Epithelial cell of esophagus (primary cell): ENCODE measurements at regions not wholly inside any gene's neighbourhood (a gene's known extent, or its start where the extent isn't known, plus 50 kb on each side); places are given as distances from the start of the nearest gene placed in this dataset.

ENCODE experiments used
- DNase-seq: peaks from one replicate; pipeline ENCODE4 v3.0.0; 2010; ENCODE audit warnings: low read depth
- H3K4me3 ChIP-seq: 2 replicates; pipeline ENCODE4 v1.5.1; 2011; ENCODE audit warnings: mild to moderate bottlenecking, low read length, control low read depth
- TF ChIP-seq, protein P1 (sequence below): IDR thresholded peaks from 2 replicates; pipeline ENCODE4 v1.5.1; 2011; ENCODE audit warnings: low read depth, mild to moderate bottlenecking, low read length, control low read depth, inconsistent platforms; ENCODE audit not compliant: insufficient read depth; ENCODE audit errors: missing control alignments

DNA sequence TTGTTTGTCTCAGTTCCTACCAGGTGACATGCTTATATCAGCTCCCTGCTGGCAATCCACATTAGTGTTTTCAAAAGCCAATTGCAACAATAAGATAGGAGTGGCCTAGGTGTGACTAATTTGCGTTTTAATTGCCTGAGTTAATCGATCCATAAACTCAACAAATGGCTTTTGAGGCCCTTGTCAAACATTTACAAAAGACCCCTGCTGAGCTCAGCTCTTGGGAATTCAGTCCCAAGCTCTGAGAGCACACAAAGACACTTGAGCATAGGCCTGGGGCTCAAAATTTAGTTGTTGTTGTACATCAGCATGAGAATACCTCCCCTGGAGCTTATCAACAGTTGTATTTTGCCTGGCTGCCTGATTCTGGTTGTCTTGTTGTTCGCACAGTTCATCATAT lies 1134.4 kb upstream of the TSPY4 start:
- TF ChIP-seq, protein P1, sequence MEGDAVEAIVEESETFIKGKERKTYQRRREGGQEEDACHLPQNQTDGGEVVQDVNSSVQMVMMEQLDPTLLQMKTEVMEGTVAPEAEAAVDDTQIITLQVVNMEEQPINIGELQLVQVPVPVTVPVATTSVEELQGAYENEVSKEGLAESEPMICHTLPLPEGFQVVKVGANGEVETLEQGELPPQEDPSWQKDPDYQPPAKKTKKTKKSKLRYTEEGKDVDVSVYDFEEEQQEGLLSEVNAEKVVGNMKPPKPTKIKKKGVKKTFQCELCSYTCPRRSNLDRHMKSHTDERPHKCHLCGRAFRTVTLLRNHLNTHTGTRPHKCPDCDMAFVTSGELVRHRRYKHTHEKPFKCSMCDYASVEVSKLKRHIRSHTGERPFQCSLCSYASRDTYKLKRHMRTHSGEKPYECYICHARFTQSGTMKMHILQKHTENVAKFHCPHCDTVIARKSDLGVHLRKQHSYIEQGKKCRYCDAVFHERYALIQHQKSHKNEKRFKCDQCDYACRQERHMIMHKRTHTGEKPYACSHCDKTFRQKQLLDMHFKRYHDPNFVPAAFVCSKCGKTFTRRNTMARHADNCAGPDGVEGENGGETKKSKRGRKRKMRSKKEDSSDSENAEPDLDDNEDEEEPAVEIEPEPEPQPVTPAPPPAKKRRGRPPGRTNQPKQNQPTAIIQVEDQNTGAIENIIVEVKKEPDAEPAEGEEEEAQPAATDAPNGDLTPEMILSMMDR = no peak
- no peak overlapping the region for H3K4me3 ChIP-seq
- no peak for DNase-seq

DNA sequence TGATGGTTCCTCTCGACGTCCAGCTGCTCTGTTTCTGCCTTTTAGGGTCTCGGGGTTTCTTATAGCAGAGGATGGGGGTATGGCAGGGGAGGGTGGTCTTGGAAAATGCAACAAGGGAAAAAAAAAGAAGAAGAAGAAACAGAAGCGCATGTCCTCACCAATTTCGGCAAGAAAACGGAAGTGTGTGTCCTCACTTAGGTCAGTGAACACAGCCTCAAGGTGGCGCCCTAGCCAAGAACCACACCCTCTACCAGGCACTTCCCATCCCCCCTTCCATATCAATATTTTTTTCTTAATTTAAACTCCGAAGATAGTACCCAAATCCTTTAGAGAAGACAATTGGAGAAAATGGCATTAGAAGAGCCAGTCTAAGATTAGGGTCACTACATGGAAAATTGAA lies 1096.1 kb upstream of the TSPY4 start:
- H3K4me3 ChIP-seq = no peak overlapping the region
- no peak for DNase-seq
- TF ChIP-seq, protein P1 = no peak

DNA sequence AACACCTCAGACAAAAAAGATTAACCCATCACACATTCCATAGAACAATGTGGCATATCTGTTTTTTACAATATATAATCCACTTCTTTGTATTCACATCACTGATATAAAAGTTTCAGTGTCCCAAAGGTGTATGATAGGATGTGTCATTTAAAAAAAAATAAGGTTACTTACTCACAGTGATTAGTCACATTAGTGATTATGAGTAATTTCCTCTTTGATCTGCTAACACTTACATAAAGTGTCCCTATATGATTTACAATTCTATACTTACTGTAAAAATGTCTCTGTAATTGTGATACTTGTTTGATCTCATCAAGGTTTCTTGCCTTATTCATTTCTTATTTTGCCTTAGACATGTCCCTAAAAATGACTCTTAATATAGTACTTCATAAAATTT lies 1063.5 kb upstream of the TSPY4 start:
- TF ChIP-seq, protein P1 = no peak
- no peak overlapping the region for H3K4me3 ChIP-seq
- DNase-seq = peak; percentile 44

DNA sequence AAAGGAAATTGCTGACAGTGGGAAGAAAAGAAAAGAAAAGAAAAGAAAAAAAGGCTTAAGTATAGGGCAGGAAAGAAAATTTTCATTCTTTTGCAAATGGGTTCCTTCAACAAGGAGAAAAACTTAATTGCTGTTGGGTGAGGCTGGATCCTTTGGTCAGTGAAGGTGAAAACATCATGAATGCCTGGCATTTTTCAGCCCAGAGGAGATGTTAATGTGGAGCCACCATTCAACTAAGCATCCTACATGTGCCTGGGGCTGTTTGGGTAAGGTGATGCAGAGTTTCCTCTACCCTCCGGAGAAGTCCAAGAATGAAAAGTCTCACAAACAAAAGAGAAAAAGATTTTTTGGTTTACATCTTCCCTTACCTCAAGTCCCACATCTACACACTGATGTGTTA lies 1032.2 kb upstream of the TSPY4 start:
- no peak for DNase-seq
- TF ChIP-seq, protein P1 = no peak
- no peak overlapping the region for H3K4me3 ChIP-seq

DNA sequence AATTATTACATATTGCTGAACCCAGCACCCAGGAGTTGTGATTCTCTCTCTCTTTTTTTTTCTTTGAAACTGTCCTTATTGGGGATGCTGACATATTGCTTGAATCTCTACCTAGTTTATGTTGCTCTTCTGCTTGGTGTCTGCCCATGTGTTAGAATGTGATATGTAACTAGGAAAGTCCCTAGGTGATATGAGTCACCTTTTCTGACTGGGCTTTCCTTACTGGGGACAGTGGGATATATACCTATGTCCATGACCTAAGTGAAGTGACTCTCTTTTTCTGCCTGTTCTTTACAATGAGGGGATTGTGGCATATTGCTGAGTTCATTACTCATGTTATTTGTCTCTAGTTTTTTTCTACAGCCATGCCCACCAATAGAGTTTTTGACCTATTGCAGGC lies 1013.2 kb upstream of the TSPY4 start:
- no peak overlapping the region for H3K4me3 ChIP-seq
- DNase-seq = no peak
- TF ChIP-seq, protein P1 = no peak

DNA sequence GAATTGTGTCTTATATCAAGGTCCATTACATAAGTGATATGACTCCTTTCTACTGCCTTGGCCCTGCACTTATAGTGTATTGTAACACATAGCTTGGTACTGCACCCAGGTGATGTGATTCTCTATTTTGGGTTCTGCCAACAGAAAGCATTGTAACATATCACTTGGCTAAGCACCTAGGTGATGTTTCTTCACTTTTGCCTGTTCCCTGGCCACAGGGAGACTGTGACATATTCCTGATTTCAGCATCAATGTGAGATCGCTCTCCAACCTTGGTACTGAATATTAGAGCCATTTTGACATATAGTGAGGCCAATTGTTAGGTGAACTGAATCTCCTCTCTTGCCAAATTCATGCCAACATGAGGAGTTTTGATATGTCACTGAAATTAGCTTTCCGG lies 1010.3 kb upstream of the TSPY4 start:
- TF ChIP-seq, protein P1 = no peak
- H3K4me3 ChIP-seq = no peak overlapping the region
- no peak for DNase-seq

DNA sequence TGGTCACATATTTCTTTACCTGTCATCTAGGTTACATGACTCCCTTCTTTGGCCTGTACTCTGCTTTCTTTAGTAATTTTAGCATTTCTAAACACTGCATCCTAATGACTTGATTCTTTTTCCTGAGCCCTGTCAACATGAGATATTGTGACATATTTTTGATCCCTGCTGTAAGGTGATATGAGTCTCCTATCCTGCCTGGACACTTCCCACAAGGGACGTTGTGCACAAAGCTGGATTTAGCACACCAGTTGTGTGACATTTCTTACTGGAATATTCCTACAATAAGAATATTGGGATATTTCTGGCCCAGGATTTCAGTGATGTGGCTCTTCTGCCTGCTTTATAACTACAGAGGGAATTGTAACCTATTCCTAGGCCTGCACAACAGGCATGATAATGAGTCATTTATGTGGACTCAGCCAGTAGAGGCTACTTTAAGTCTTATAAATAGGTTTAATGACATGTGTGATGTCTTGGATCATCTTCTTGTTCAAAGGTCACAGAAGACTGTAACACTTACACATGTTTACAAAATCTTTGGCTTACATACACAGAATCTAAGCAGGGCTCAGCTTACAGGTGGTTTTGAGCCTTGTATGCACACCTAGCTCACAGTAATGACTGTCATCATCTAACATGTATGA lies 1009.4 kb upstream of the TSPY4 start:
- H3K4me3 ChIP-seq = no peak overlapping the region
- DNase-seq = no peak
- TF ChIP-seq, protein P1 = no peak
